Fibroblast of villous mesenchyme (primary cell): ENCODE measurements at regions not wholly inside any gene's neighbourhood (a gene's known extent, or its start where the extent isn't known, plus 50 kb on each side); places are given as distances from the start of the nearest gene placed in this dataset.

ENCODE experiments used
- DNase-seq: peaks from one replicate; pipeline ENCODE4 v3.0.0-alpha.2; 2010; ENCODE audit warnings: low read depth
- H3K4me3 ChIP-seq: 2 replicates; pipeline ENCODE4 v1.5.1; 2011; ENCODE audit warnings: low read depth, mild to moderate bottlenecking, low read length
- CTCF ChIP-seq: IDR thresholded peaks from 2 replicates; pipeline ENCODE4 v1.5.1; 2012; ENCODE audit warnings: low read depth, mild to moderate bottlenecking, low read length; ENCODE audit not compliant: insufficient read depth

GRCh38 chr5:105903069-105903468 lies 1767.7 kb downstream of the EFNA5 start:
- DNase-seq: peak; percentile 77
- peak overlapping the region; percentile 4 for H3K4me3 ChIP-seq
- TF ChIP-seq CTCF: no peak

- TF ChIP-seq CTCF: no peak
- no peak for DNase-seq
- no peak overlapping the region for H3K4me3 ChIP-seq
These were observed 1771.0 kb downstream of the EFNA5 start for GRCh38 chr5:105899726-105900125.

GRCh38 chr5:105898183-105898582 lies 1772.6 kb downstream of the EFNA5 start:
- TF ChIP-seq CTCF: no peak
- DNase-seq: no peak
- no peak overlapping the region for H3K4me3 ChIP-seq

- TF ChIP-seq CTCF: no peak
- DNase-seq: no peak
- no peak overlapping the region for H3K4me3 ChIP-seq
These were observed 1785.5 kb downstream of the EFNA5 start for GRCh38 chr5:105885266-105885665.

- TF ChIP-seq CTCF: no peak
- DNase-seq: no peak
- H3K4me3 ChIP-seq: no peak overlapping the region
These were observed 1787.7 kb downstream of the EFNA5 start for GRCh38 chr5:105882956-105883481.

- DNase-seq: no peak
- no peak overlapping the region for H3K4me3 ChIP-seq
- peak; percentile 14 for TF ChIP-seq CTCF
These were observed 1792.3 kb downstream of the EFNA5 start for GRCh38 chr5:105878402-105878801.

GRCh38 chr5:105877592-105877991 lies 1793.1 kb downstream of the EFNA5 start:
- H3K4me3 ChIP-seq: no peak overlapping the region
- no peak for DNase-seq
- TF ChIP-seq CTCF: no peak
